PC-3 (cell line): ENCODE measurements at regions not wholly inside any gene's neighbourhood (a gene's known extent, or its start where the extent isn't known, plus 50 kb on each side); places are given as distances from the start of the nearest gene placed in this dataset.

Experiments
- ATAC-seq: fragments of 200-7000 bp; cut with Tn5 transposase; 2 replicates; pipeline ENCODE4 v1.9.1; 2020; ENCODE audit warnings: mild to moderate bottlenecking, moderate library complexity
- BruUV-seq: library from RNA; stranded (reverse); fragments of 400-500 nt; replicated peaks from 2 replicates; lab custom pipeline; 2021; lab: Mats Ljungman, UMichigan
- CTCF ChIA-PET: fragments of 300-600 bp; sonication (Branson Sonifier 250); formaldehyde crosslinking; loops from one replicate; lab custom pipeline; 2022; ENCODE audit warnings: antibody characterized with exemption; lab: Charles Lee
- POLR2A ChIA-PET: fragments of 300-600 bp; sonication (Branson Sonifier 250); formaldehyde crosslinking; loops from one replicate; lab custom pipeline; 2022; ENCODE audit warnings: antibody characterized with exemption; ENCODE audit not compliant: unreplicated experiment; lab: Charles Lee
- DNase-seq: peaks from one replicate; pipeline ENCODE4 v3.0.0-alpha.2; 2015
- H2AFZ ChIP-seq: fragments of 300-600 bp; sonication (generic); 2 replicates; pipeline ENCODE4 v1.6.0; 2016; ENCODE audit warnings: antibody characterized with exemption, low read length
- H3F3A ChIP-seq: fragments of 300-600 bp; sonication (generic); one replicate; pipeline ENCODE4 v1.6.0; 2017; ENCODE audit warnings: antibody characterized with exemption, low read length, control low read depth, mild to moderate bottlenecking; ENCODE audit not compliant: unreplicated experiment
- H3K27ac ChIP-seq: fragments of 300-600 bp; sonication (generic); 2 replicates; pipeline ENCODE4 v1.5.1; 2016; ENCODE audit warnings: mild to moderate bottlenecking, low read length
- H3K27me3 ChIP-seq: fragments of 300-600 bp; sonication (generic); 2 replicates; pipeline ENCODE4 v1.6.1; 2016; ENCODE audit warnings: low read length, mixed read lengths
- H3K36me3 ChIP-seq: fragments of 300-600 bp; sonication (generic); 2 replicates; pipeline ENCODE4 v1.6.1; 2016; ENCODE audit warnings: low read depth, mixed run types, low read length, mixed read lengths
- H3K4me1 ChIP-seq: fragments of 300-600 bp; sonication (generic); 2 replicates; pipeline ENCODE4 v1.5.1; 2016; ENCODE audit warnings: low read length; ENCODE audit not compliant: insufficient read depth
- H3K4me2 ChIP-seq: fragments of 300-600 bp; sonication (generic); 2 replicates; pipeline ENCODE4 v1.6.0; 2016; ENCODE audit warnings: low read length
- H3K4me3 ChIP-seq: fragments of 300-600 bp; sonication (generic); 2 replicates; pipeline ENCODE4 v1.5.1; 2016; ENCODE audit warnings: mild to moderate bottlenecking, low read length, mixed read lengths
- H3K79me2 ChIP-seq: fragments of 300-600 bp; sonication (generic); 2 replicates; pipeline ENCODE4 v1.6.1; 2017; ENCODE audit warnings: low read length, mixed read lengths
- H3K9ac ChIP-seq: fragments of 300-600 bp; sonication (generic); 2 replicates; pipeline ENCODE4 v1.6.0; 2016; ENCODE audit warnings: mild to moderate bottlenecking, low read length
- H3K9me2 ChIP-seq: fragments of 300-600 bp; sonication (generic); replicated peaks from 2 replicates; pipeline ENCODE4 v1.6.1; 2016; ENCODE audit warnings: mixed run types, low read length, mixed read lengths
- H3K9me3 ChIP-seq: fragments of 300-600 bp; sonication (generic); 2 replicates; pipeline ENCODE4 v1.6.1; 2016; ENCODE audit warnings: low read length, mixed read lengths
- H4K20me1 ChIP-seq: fragments of 300-600 bp; sonication (generic); 2 replicates; pipeline ENCODE4 v1.6.1; 2016; ENCODE audit warnings: low read length, mixed read lengths
- EZH2 ChIP-seq: fragments of 300-600 bp; sonication (generic); IDR thresholded peaks from one replicate; pipeline ENCODE4 v1.6.1; 2017; ENCODE audit warnings: antibody characterized with exemption, mild to moderate bottlenecking, low read length; ENCODE audit not compliant: unreplicated experiment
- EZH2phosphoT487 ChIP-seq: fragments of 300-600 bp; sonication (generic); IDR thresholded peaks from 2 replicates; pipeline ENCODE4 v1.6.1; 2018; ENCODE audit warnings: mild to moderate bottlenecking, antibody characterized with exemption, low read length, borderline replicate concordance
- intact Hi-C: fragments of 100-400 bp; cut with micrococcal nuclease; formaldehyde crosslinking; loops from 2 replicates; pipeline ENCODE4 v1.9.0; 2023
- TF ChIP-seq, protein P1 (sequence below): fragments of 300-600 bp; sonication (generic); conservative IDR thresholded peaks from 2 replicates; pipeline ENCODE4 v1.5.1; 2017; ENCODE audit warnings: antibody characterized with exemption, low read depth, mild to moderate bottlenecking, low read length

DNA sequence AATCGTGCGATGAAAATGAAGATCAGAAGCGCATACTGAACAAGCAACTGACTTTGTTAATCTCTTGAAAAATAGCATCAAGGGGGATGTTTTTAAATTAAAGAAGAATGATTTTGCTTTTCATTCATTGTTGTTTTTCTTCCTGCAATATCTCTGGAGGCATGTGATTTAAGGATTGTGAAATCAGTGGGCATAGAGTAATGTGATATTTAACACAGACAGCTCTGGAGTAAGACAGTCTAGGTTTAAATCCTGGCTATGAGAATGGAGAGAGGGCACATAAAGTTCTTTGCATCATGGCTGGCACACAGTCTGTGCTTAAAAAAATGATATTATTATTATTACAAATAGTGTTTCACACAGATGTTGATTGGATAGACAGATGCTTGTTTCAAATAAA lies 243.1 kb upstream of the NBEA start:
- Histone ChIP-seq H3K4me3 (no peak overlapping the region), H3K9me3 (no peaks in the 10 kb centered on the region), H3F3A (no peaks in the 10 kb centered on the region), H3K27me3 (no peaks in the 10 kb centered on the region), H3K9me2 (no peaks in the 10 kb centered on the region), H3K27ac (no peak overlapping the region), H3K4me2 (0 out of 2 replicates have a peak overlapping the region, but pooled peaks have one; percentile 10), H3K79me2 (no peaks in the 10 kb centered on the region), H3K4me1 (peaks cover 26% of the 10 kb centered on the region), H3K36me3 (no peaks in the 10 kb centered on the region), H3K9ac (no peak overlapping the region), H4K20me1 (no peaks in the 10 kb centered on the region), H2AFZ (no peak overlapping the region)
- ATAC-seq (no peak), DNase-seq (no peak)
- CTCF ChIA-PET: no interaction called here
- intact Hi-C loops: no loop called here
- TF ChIP-seq, protein P1, sequence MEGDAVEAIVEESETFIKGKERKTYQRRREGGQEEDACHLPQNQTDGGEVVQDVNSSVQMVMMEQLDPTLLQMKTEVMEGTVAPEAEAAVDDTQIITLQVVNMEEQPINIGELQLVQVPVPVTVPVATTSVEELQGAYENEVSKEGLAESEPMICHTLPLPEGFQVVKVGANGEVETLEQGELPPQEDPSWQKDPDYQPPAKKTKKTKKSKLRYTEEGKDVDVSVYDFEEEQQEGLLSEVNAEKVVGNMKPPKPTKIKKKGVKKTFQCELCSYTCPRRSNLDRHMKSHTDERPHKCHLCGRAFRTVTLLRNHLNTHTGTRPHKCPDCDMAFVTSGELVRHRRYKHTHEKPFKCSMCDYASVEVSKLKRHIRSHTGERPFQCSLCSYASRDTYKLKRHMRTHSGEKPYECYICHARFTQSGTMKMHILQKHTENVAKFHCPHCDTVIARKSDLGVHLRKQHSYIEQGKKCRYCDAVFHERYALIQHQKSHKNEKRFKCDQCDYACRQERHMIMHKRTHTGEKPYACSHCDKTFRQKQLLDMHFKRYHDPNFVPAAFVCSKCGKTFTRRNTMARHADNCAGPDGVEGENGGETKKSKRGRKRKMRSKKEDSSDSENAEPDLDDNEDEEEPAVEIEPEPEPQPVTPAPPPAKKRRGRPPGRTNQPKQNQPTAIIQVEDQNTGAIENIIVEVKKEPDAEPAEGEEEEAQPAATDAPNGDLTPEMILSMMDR: no peak
- TF ChIP-seq EZH2phosphoT487 (no peak), EZH2 (no peak)
- POLR2A ChIA-PET: no interaction called here
- no TSS peak for BruUV-seq

DNA sequence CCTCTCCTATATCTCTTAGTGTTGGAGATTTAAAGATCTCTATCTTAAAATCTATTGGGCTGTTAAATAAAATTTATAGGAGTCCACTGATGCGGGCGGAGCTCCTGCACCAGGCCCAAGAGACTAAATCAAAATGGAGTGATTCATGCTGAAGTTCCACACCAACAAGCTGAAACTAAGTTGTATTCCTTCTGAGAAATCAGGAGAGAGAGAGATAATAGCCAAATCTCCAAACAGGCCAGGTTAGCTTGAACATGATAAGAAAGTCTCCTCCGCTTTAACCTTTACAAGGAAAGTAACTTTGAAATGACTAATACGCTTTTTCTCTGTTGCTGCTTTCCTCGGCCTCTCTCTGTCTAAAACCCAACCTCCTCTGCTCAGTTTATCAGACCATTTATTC lies 241.9 kb upstream of the NBEA start:
- no peaks in the 10 kb centered on the region for H3K9me2 ChIP-seq
- H3K9me3 ChIP-seq: no peaks in the 10 kb centered on the region
- ChIA-PET POLR2A (no interaction called here), CTCF (no interaction called here)
- TF ChIP-seq EZH2phosphoT487 (no peak), EZH2 (no peak)
- TF ChIP-seq, protein P1: no peak
- DNase-seq (no peak), ATAC-seq (no peak)
- no peak overlapping the region for H2AFZ ChIP-seq
- peaks cover 21% of the 10 kb centered on the region for H3K4me1 ChIP-seq
- no peak overlapping the region for H3K4me2 ChIP-seq
- BruUV-seq: no TSS peak
- no peak overlapping the region for H3K4me3 ChIP-seq
- H3K79me2 ChIP-seq: no peaks in the 10 kb centered on the region
- intact Hi-C loops: loop anchor here (10.0 kb wide), 3 partner anchors 45 to 355 kb away; no protein-coding TSS in a partner anchor
- H3K27me3 ChIP-seq: no peaks in the 10 kb centered on the region
- no peaks in the 10 kb centered on the region for H3K36me3 ChIP-seq
- no peak overlapping the region for H3K27ac ChIP-seq
- H3F3A ChIP-seq: no peaks in the 10 kb centered on the region
- H4K20me1 ChIP-seq: no peaks in the 10 kb centered on the region
- no peak overlapping the region for H3K9ac ChIP-seq

GRCh38 chr13:34701919-34702318 lies 240.2 kb upstream of the NBEA start:
- Histone ChIP-seq H2AFZ (no peak overlapping the region), H3K79me2 (no peaks in the 10 kb centered on the region), H4K20me1 (no peaks in the 10 kb centered on the region), H3F3A (no peaks in the 10 kb centered on the region), H3K36me3 (no peaks in the 10 kb centered on the region), H3K4me3 (no peak overlapping the region), H3K9me2 (no peaks in the 10 kb centered on the region), H3K27me3 (no peaks in the 10 kb centered on the region), H3K9ac (no peak overlapping the region), H3K27ac (no peak overlapping the region), H3K4me1 (peaks cover 14% of the 10 kb centered on the region; the same call in 1 of the 2 replicates), H3K4me2 (no peak overlapping the region), H3K9me3 (no peaks in the 10 kb centered on the region)
- intact Hi-C loops: loop anchor here (10.0 kb wide), 3 partner anchors 47 to 357 kb away; no protein-coding TSS in a partner anchor
- DNase-seq (no peak), ATAC-seq (no peak)
- CTCF ChIA-PET: no interaction called here
- TF ChIP-seq EZH2phosphoT487: no peak
- POLR2A ChIA-PET: no interaction called here
- no TSS peak for BruUV-seq
